ENCODE measurements at regions not wholly inside any gene's neighbourhood (a gene's known extent, or its start where the extent isn't known, plus 50 kb on each side); places are given as distances from the start of the nearest gene placed in this dataset.

DNA sequence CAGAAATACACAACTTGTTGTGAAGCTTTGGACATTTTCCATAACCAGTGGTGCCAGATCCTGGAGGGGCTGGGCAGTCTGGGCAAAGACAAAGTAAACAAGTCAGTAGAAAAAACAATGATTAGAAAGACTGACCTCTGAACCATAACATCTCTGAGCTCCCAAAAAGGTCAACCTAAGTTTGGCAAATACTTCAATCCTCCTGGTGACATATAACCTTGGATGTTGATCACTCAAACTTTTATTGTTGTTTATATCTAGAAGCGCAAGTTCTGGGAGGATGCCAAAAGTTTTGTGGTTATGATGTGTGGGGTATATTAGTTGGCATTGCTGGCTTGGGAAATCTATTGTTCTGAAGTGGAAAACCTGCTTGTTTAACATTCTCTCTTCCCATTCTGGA, 257.7 kb downstream of the DIPK2A start:
- Histone ChIP-seq H3K27me3 (ENCODE audit: insufficient read depth, low read length) (no peaks in the 10 kb centered on the region), H2AFZ (ENCODE audit: low read depth, low read length) (no peak overlapping the region), H3K4me3 (ENCODE audit: insufficient read depth, low read depth, low read length) (no peak overlapping the region), H4K20me1 (ENCODE audit: insufficient read depth, low read length) (no peaks in the 10 kb centered on the region), H3K9ac (ENCODE audit: low read length) (no peak overlapping the region), H3K9me3 (ENCODE audit: insufficient read depth, low read depth, low read length) (no peaks in the 10 kb centered on the region), H3K4me2 (ENCODE audit: low read length) (no peak overlapping the region), H3K79me2 (ENCODE audit: insufficient read depth, low read length) (no peaks in the 10 kb centered on the region), H3K27ac (ENCODE audit: low read depth, low read length) (no peak overlapping the region), H3K4me1 (ENCODE audit: insufficient read depth, low read length) (no peaks in the 10 kb centered on the region), H3K36me3 (ENCODE audit: insufficient read depth, low read length) (no peaks in the 10 kb centered on the region)
- TF ChIP-seq, protein P1, sequence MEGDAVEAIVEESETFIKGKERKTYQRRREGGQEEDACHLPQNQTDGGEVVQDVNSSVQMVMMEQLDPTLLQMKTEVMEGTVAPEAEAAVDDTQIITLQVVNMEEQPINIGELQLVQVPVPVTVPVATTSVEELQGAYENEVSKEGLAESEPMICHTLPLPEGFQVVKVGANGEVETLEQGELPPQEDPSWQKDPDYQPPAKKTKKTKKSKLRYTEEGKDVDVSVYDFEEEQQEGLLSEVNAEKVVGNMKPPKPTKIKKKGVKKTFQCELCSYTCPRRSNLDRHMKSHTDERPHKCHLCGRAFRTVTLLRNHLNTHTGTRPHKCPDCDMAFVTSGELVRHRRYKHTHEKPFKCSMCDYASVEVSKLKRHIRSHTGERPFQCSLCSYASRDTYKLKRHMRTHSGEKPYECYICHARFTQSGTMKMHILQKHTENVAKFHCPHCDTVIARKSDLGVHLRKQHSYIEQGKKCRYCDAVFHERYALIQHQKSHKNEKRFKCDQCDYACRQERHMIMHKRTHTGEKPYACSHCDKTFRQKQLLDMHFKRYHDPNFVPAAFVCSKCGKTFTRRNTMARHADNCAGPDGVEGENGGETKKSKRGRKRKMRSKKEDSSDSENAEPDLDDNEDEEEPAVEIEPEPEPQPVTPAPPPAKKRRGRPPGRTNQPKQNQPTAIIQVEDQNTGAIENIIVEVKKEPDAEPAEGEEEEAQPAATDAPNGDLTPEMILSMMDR (IDR thresholded peaks at IDR 0.05; ENCODE audit: insufficient read depth, low read depth, low read length), result no peak
- TF ChIP-seq EZH2 (IDR thresholded peaks at IDR 0.05; ENCODE audit: insufficient read depth, low read length), result no peak
- H3K9me3 Mint-ChIP-seq (ENCODE audit: unreplicated experiment), result no peaks in the 10 kb centered on the region
- H3K27ac Mint-ChIP-seq (ENCODE audit: unreplicated experiment), result no peak overlapping the region
- no peaks in the 10 kb centered on the region for H3K36me3 Mint-ChIP-seq (ENCODE audit: low read depth, unreplicated experiment)
- no peaks in the 10 kb centered on the region for H3K27me3 Mint-ChIP-seq (ENCODE audit: low read depth, unreplicated experiment)
- DNase-seq (ENCODE audit: low read depth), result no peak
- no peak overlapping the region for H3K4me3 Mint-ChIP-seq (ENCODE audit: unreplicated experiment)
- no peak for FAIRE-seq
- no peaks in the 10 kb centered on the region for H3K4me1 Mint-ChIP-seq (ENCODE audit: low read depth, unreplicated experiment)

DNA sequence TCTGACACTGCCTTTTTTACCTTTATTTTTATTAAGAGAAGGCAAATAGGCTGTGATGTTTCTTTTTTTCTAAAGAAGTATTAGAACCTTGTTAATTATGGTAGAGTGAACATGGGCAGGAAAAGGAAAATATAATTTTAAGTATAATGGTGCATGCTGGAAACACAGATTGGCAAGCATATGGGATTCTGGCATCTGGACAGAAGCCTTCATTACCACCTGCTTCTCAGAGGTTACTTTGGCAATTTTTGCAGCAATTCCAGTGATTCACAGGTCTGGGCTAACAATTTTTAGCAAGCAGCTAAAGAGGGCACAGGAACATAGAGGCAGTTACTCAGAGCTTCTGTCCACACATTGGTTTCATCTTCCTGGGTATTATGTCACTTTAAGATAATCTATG, 258.3 kb downstream of the DIPK2A start:
- no peaks in the 10 kb centered on the region for H3K9me3 Mint-ChIP-seq (ENCODE audit: unreplicated experiment)
- FAIRE-seq (no peak), DNase-seq (ENCODE audit: low read depth) (no peak)
- H4K20me1 ChIP-seq (ENCODE audit: insufficient read depth, low read length), result no peaks in the 10 kb centered on the region
- H3K27me3 Mint-ChIP-seq (ENCODE audit: low read depth, unreplicated experiment), result no peaks in the 10 kb centered on the region
- H2AFZ ChIP-seq (ENCODE audit: low read depth, low read length), result no peak overlapping the region
- no peak overlapping the region for H3K27ac ChIP-seq (ENCODE audit: low read depth, low read length)
- H3K9me3 ChIP-seq (ENCODE audit: insufficient read depth, low read depth, low read length), result no peaks in the 10 kb centered on the region
- no peak overlapping the region for H3K4me3 ChIP-seq (ENCODE audit: insufficient read depth, low read depth, low read length)
- no peak overlapping the region for H3K27ac Mint-ChIP-seq (ENCODE audit: unreplicated experiment)
- H3K4me1 ChIP-seq (ENCODE audit: insufficient read depth, low read length), result no peaks in the 10 kb centered on the region
- H3K36me3 Mint-ChIP-seq (ENCODE audit: low read depth, unreplicated experiment), result no peaks in the 10 kb centered on the region
- H3K4me3 Mint-ChIP-seq (ENCODE audit: unreplicated experiment), result no peak overlapping the region
- no peaks in the 10 kb centered on the region for H3K36me3 ChIP-seq (ENCODE audit: insufficient read depth, low read length)
- no peak overlapping the region for H3K9ac ChIP-seq (ENCODE audit: low read length)
- H3K4me1 Mint-ChIP-seq (ENCODE audit: low read depth, unreplicated experiment), result no peaks in the 10 kb centered on the region
- no peaks in the 10 kb centered on the region for H3K27me3 ChIP-seq (ENCODE audit: insufficient read depth, low read length)
- H3K79me2 ChIP-seq (ENCODE audit: insufficient read depth, low read length), result no peaks in the 10 kb centered on the region
- H3K4me2 ChIP-seq (ENCODE audit: low read length), result no peak overlapping the region
- TF ChIP-seq, protein P1 (IDR thresholded peaks at IDR 0.05; ENCODE audit: insufficient read depth, low read depth, low read length), result no peak

DNA sequence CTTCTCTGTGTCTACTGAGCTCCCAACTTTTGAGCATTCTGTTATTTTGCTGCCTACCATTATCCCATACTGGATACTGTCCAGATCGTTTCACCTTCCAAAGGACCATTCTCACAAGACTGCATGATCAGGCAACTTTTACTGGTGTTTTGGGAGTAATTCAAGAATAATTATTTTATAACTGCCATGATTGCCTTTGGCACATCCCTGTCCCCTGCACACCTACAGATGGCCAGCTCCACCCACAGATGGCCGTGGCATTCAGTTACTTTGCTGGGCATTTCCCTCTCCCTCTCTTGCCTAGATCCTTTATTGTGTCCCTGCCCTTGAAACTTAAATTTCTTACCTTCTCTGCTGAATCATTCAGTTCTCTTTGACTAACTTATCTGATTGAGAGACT, 263.9 kb downstream of the DIPK2A start:
- Mint-ChIP-seq H3K4me1 (ENCODE audit: low read depth, unreplicated experiment) (no peaks in the 10 kb centered on the region), H3K27ac (ENCODE audit: unreplicated experiment) (no peak overlapping the region), H3K36me3 (ENCODE audit: low read depth, unreplicated experiment) (no peaks in the 10 kb centered on the region), H3K27me3 (ENCODE audit: low read depth, unreplicated experiment) (no peaks in the 10 kb centered on the region), H3K4me3 (ENCODE audit: unreplicated experiment) (no peak overlapping the region), H3K9me3 (ENCODE audit: unreplicated experiment) (no peaks in the 10 kb centered on the region)
- Histone ChIP-seq H3K9me3 (ENCODE audit: insufficient read depth, low read depth, low read length) (no peaks in the 10 kb centered on the region), H2AFZ (ENCODE audit: low read depth, low read length) (no peak overlapping the region), H4K20me1 (ENCODE audit: insufficient read depth, low read length) (no peaks in the 10 kb centered on the region), H3K4me3 (ENCODE audit: insufficient read depth, low read depth, low read length) (no peak overlapping the region), H3K27ac (ENCODE audit: low read depth, low read length) (no peak overlapping the region), H3K79me2 (ENCODE audit: insufficient read depth, low read length) (no peaks in the 10 kb centered on the region), H3K36me3 (ENCODE audit: insufficient read depth, low read length) (no peaks in the 10 kb centered on the region), H3K9ac (ENCODE audit: low read length) (no peak overlapping the region), H3K4me2 (ENCODE audit: low read length) (no peak overlapping the region), H3K4me1 (ENCODE audit: insufficient read depth, low read length) (no peaks in the 10 kb centered on the region), H3K27me3 (ENCODE audit: insufficient read depth, low read length) (no peaks in the 10 kb centered on the region)
- FAIRE-seq, result no peak
- DNase-seq (ENCODE audit: low read depth), result no peak
- no peak for TF ChIP-seq EZH2 (IDR thresholded peaks at IDR 0.05; ENCODE audit: insufficient read depth, low read length)
- TF ChIP-seq, protein P1 (IDR thresholded peaks at IDR 0.05; ENCODE audit: insufficient read depth, low read depth, low read length), result no peak

All from astrocyte (in vitro differentiated cells and primary cell).